ENCODE measurements at regions not wholly inside any gene's neighbourhood (a gene's known extent, or its start where the extent isn't known, plus 50 kb on each side); places are given as distances from the start of the nearest gene placed in this dataset.

GRCh38 chr16:11485676-11486075 lies 101.0 kb downstream of the LITAF start:
- TF ChIP-seq CTCF (IDR thresholded peaks at IDR 0.05; ENCODE audit: low read length, missing control alignments): no peak
- no peak overlapping the region for H3K4me3 ChIP-seq (replicated peaks; ENCODE audit: low read depth, low read length)
- DNase-seq (ENCODE audit: low read depth): no peak

- TF ChIP-seq CTCF (IDR thresholded peaks at IDR 0.05; ENCODE audit: low read length, missing control alignments): no peak
- DNase-seq (ENCODE audit: low read depth): no peak
- no peak overlapping the region for H3K4me3 ChIP-seq (replicated peaks; ENCODE audit: low read depth, low read length)
Observed at GRCh38 chr16:11487289-11487688, 99.4 kb downstream of the LITAF start.

- no peak overlapping the region for H3K4me3 ChIP-seq (replicated peaks; ENCODE audit: low read depth, low read length)
- no peak for TF ChIP-seq CTCF (IDR thresholded peaks at IDR 0.05; ENCODE audit: low read length, missing control alignments)
- DNase-seq (ENCODE audit: low read depth): no peak
Observed at GRCh38 chr16:11488304-11488703, 98.4 kb downstream of the LITAF start.

- no peak for TF ChIP-seq CTCF (IDR thresholded peaks at IDR 0.05; ENCODE audit: low read length, missing control alignments)
- DNase-seq (ENCODE audit: low read depth): no peak
- no peak overlapping the region for H3K4me3 ChIP-seq (replicated peaks; ENCODE audit: low read depth, low read length)
Observed at GRCh38 chr16:11491524-11491923, 95.2 kb downstream of the LITAF start.

GRCh38 chr16:11492808-11493530 lies 93.8 kb downstream of the LITAF start:
- no peak overlapping the region for H3K4me3 ChIP-seq (replicated peaks; ENCODE audit: low read depth, low read length)
- TF ChIP-seq CTCF (IDR thresholded peaks at IDR 0.05; ENCODE audit: low read length, missing control alignments): no peak
- DNase-seq (ENCODE audit: low read depth): no peak

GRCh38 chr16:11493531-11493929 lies 93.2 kb downstream of the LITAF start:
- TF ChIP-seq CTCF (IDR thresholded peaks at IDR 0.05; ENCODE audit: low read length, missing control alignments): no peak

GRCh38 chr16:11494029-11494428 lies 92.7 kb downstream of the LITAF start:
- no peak overlapping the region for H3K4me3 ChIP-seq (replicated peaks; ENCODE audit: low read depth, low read length)
- DNase-seq (ENCODE audit: low read depth): no peak
- TF ChIP-seq CTCF (IDR thresholded peaks at IDR 0.05; ENCODE audit: low read length, missing control alignments): no peak

More at GRCh38 chr16:11493531-11493929, 93.2 kb downstream of the LITAF start:
- no peak for DNase-seq (ENCODE audit: low read depth)
- no peak overlapping the region for H3K4me3 ChIP-seq (replicated peaks; ENCODE audit: low read depth, low read length)
